HepG2 (cell line): ENCODE measurements at regions not wholly inside any gene's neighbourhood (a gene's known extent, or its start where the extent isn't known, plus 50 kb on each side); places are given as distances from the start of the nearest gene placed in this dataset.

Experiments
- ATAC-seq: fragments of 200-7000 bp; cut with Tn5 transposase; 3 replicates; pipeline ENCODE4 v1.9.1; 2020; ENCODE audit warnings: mild to moderate bottlenecking, moderate library complexity
- BruUV-seq: library from RNA; stranded (reverse); fragments of 400-500 nt; replicated peaks from 2 replicates; lab custom pipeline; 2021; lab: Mats Ljungman, UMichigan
- CTCF ChIA-PET: fragments of 300-600 bp; formaldehyde crosslinking; extraction: SDS; loops from one replicate; lab custom pipeline; 2021; ENCODE audit warnings: low total read pairs, inconsistent platforms, low intra/inter-chr PET ratio; lab: Yijun Ruan, JAX
- POLR2A ChIA-PET: fragments of 350-600 bp; sonication (Branson Sonifier 250); formaldehyde crosslinking; loops from one replicate; lab custom pipeline; 2020; ENCODE audit warnings: antibody characterized with exemption, inconsistent platforms; lab: Yijun Ruan, JAX
- DNase-seq: peaks from one replicate; pipeline ENCODE4 v3.0.0-alpha.2; 2015; ENCODE audit warnings: low spot score
- FAIRE-seq: peaks from 3 replicates; lab custom pipeline; 2011; peaks lifted over from hg19 to GRCh38; lab: Jason Lieb, UNC
- H2AFZ ChIP-seq: one replicate; pipeline ENCODE4 v1.6.1; 2011; ENCODE audit warnings: low read length, inconsistent platforms
- H3K27ac ChIP-seq: fragments of 300-600 bp; 3 replicates; pipeline ENCODE4 v1.8.0; 2011; ENCODE audit warnings: mixed run types, mild to moderate bottlenecking, mixed read lengths, low read length, inconsistent platforms; ENCODE audit not compliant: insufficient read depth; ENCODE audit errors: extremely low read length
- H3K27me3 ChIP-seq, 2 experiments: fragments of 200-600 bp in 1 of 2; 2 replicates in 1 of 2; 3 replicates in 1 of 2; pipeline versions ENCODE4 v1.6.0 to v1.8.0; 2011; ENCODE audit warnings: low read length in 2 of 2, mild to moderate bottlenecking in 2 of 2, moderate library complexity in 2 of 2, inconsistent platforms in 1 of 2; ENCODE audit not compliant: insufficient read depth in 2 of 2, control insufficient read depth in 1 of 2
- H3K36me3 ChIP-seq, 2 experiments: fragments of 200-600 bp in 1 of 2; replicated peaks in 1 of 2; 2 replicates in 1 of 2; 3 replicates in 1 of 2; pipeline versions ENCODE4 v1.5.1 to v1.8.0; 2011; ENCODE audit warnings: low read length in 2 of 2, inconsistent platforms in 1 of 2; ENCODE audit not compliant: insufficient read depth in 2 of 2, control insufficient read depth in 1 of 2
- H3K4me1 ChIP-seq: 2 replicates; pipeline ENCODE4 v1.5.1; 2012; ENCODE audit warnings: low read length, inconsistent platforms; ENCODE audit not compliant: insufficient read depth
- H3K4me2 ChIP-seq: 2 replicates; pipeline ENCODE4 v1.6.0; 2011; ENCODE audit warnings: low read depth, low read length, inconsistent platforms
- H3K4me3 ChIP-seq, 3 experiments: fragments of 200-600 bp in 1 of 3; sonication (generic), shearing (Covaris generic) in 1 of 3; replicated peaks in 1 of 3; 2 replicates each; pipeline ENCODE4 v1.5.1; 2011 to 2016; ENCODE audit warnings: low read length in 3 of 3, inconsistent platforms in 2 of 3, low read depth in 2 of 3, mild to moderate bottlenecking in 2 of 3, control low read depth in 1 of 3, mixed read lengths in 1 of 3; ENCODE audit not compliant: insufficient read depth in 1 of 3
- H3K79me2 ChIP-seq: one replicate; pipeline ENCODE4 v1.6.1; 2011; ENCODE audit warnings: low read length, inconsistent platforms; ENCODE audit not compliant: insufficient read depth
- H3K9ac ChIP-seq: 2 replicates; pipeline ENCODE4 v1.6.0; 2011; ENCODE audit warnings: mild to moderate bottlenecking, low read depth, low read length, inconsistent platforms; ENCODE audit not compliant: insufficient read depth
- H3K9me3 ChIP-seq: 2 replicates; pipeline ENCODE4 v1.5.1; 2012; ENCODE audit warnings: mild to moderate bottlenecking, low read length
- H4K20me1 ChIP-seq: 2 replicates; pipeline ENCODE4 v1.6.0; 2011; ENCODE audit warnings: inconsistent platforms, mild to moderate bottlenecking, low read length, moderate library complexity; ENCODE audit not compliant: insufficient read depth
- CBFB ChIP-seq: sonication (generic); formaldehyde crosslinking; IDR thresholded peaks from 2 replicates; pipeline ENCODE4 v1.4.0; 2020; ENCODE audit warnings: missing genetic modification reagents
- EEA1 ChIP-seq: sonication (generic); formaldehyde crosslinking; IDR thresholded peaks from 2 replicates; pipeline ENCODE4 v1.5.1; 2020; ENCODE audit warnings: mild to moderate bottlenecking, missing genetic modification reagents, borderline replicate concordance
- PHF8 ChIP-seq: sonication (generic); formaldehyde crosslinking; IDR thresholded peaks from 2 replicates; pipeline ENCODE4 v1.5.0; 2020; ENCODE audit warnings: missing genetic modification reagents
- ZNF264 ChIP-seq: sonication (generic); formaldehyde crosslinking; IDR thresholded peaks from 2 replicates; pipeline ENCODE4 v1.4.0; 2020; ENCODE audit warnings: missing genetic modification reagents
- WGBS: methylation state at CpG from one replicate; pipeline ENCODE4 v1.1.6; 2017; ENCODE audit warnings: low lambda C conversion rate; 5-methylcytosine and 5-hydroxymethylcytosine counted together
- in situ Hi-C: cut with HindIII; loops from 2 replicates; pipeline ENCODE4 v1.10.0; 2017; ENCODE audit warnings: low pct_unique_long_range_greater_than_20kb; ENCODE audit not compliant: extremely low pct_ligation_motif_present
- intact Hi-C: fragments of 100-400 bp; cut with micrococcal nuclease; formaldehyde crosslinking; loops from one replicate; pipeline ENCODE4 v1.10.0; 2022; ENCODE audit not compliant: unreplicated experiment
- TF ChIP-seq, protein P1 (sequence below): fragments of 450-650 bp; IDR thresholded peaks from 2 replicates; pipeline ENCODE4 v1.6.1; 2017; ENCODE audit warnings: mild to moderate bottlenecking
- TF ChIP-seq, protein P2 (sequence below): sonication (generic); formaldehyde crosslinking; IDR thresholded peaks from 2 replicates; pipeline ENCODE4 v1.4.0; 2020; ENCODE audit warnings: missing genetic modification reagents

DNA sequence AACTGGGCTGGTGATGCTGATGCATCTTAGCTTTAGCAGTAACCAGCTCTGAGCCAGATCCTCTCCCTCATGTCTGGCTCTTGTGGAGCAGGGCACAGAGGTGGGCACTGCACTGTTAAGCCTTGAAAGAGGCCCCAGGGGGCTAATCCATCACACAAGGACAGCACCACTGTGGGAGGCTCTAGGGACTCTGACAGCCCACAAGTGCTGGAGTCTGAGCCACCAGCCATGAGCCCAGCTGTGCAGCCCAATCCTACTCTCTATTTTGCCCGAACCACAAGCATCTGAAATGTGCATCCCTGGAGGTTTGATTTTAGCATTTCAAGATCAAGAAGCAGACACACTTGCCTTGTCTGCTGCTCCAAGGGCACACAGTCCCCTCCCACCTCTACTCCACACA, 407.1 kb upstream of the TRPC7 start:
- H3K27me3 ChIP-seq: peaks cover 0 to 1% of the 10 kb centered on the region in 2 experiments; a peak in 2 of 5 replicates
- ATAC-seq: no peak
- BruUV-seq: no TSS peak
- FAIRE-seq: no peak
- TF ChIP-seq, protein P1, sequence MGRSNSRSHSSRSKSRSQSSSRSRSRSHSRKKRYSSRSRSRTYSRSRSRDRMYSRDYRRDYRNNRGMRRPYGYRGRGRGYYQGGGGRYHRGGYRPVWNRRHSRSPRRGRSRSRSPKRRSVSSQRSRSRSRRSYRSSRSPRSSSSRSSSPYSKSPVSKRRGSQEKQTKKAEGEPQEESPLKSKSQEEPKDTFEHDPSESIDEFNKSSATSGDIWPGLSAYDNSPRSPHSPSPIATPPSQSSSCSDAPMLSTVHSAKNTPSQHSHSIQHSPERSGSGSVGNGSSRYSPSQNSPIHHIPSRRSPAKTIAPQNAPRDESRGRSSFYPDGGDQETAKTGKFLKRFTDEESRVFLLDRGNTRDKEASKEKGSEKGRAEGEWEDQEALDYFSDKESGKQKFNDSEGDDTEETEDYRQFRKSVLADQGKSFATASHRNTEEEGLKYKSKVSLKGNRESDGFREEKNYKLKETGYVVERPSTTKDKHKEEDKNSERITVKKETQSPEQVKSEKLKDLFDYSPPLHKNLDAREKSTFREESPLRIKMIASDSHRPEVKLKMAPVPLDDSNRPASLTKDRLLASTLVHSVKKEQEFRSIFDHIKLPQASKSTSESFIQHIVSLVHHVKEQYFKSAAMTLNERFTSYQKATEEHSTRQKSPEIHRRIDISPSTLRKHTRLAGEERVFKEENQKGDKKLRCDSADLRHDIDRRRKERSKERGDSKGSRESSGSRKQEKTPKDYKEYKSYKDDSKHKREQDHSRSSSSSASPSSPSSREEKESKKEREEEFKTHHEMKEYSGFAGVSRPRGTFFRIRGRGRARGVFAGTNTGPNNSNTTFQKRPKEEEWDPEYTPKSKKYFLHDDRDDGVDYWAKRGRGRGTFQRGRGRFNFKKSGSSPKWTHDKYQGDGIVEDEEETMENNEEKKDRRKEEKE: no peak
- TF ChIP-seq EEA1 (CRISPR knock-in tag) (no peak), ZNF264 (CRISPR knock-in tag) (no peak), CBFB (CRISPR knock-in tag) (no peak), PHF8 (CRISPR knock-in tag) (no peak)
- TF ChIP-seq, protein P2, sequence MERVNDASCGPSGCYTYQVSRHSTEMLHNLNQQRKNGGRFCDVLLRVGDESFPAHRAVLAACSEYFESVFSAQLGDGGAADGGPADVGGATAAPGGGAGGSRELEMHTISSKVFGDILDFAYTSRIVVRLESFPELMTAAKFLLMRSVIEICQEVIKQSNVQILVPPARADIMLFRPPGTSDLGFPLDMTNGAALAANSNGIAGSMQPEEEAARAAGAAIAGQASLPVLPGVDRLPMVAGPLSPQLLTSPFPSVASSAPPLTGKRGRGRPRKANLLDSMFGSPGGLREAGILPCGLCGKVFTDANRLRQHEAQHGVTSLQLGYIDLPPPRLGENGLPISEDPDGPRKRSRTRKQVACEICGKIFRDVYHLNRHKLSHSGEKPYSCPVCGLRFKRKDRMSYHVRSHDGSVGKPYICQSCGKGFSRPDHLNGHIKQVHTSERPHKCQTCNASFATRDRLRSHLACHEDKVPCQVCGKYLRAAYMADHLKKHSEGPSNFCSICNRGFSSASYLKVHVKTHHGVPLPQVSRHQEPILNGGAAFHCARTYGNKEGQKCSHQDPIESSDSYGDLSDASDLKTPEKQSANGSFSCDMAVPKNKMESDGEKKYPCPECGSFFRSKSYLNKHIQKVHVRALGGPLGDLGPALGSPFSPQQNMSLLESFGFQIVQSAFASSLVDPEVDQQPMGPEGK (CRISPR knock-in tag): no peak
- TF ChIP-seq, all 625 proteins: peak for 0
- intact Hi-C loops: loop anchor here (5.0 kb wide), 1 partner anchor 395 kb away; no protein-coding TSS in a partner anchor
- Histone ChIP-seq H4K20me1 (no peaks in the 10 kb centered on the region), H2AFZ (no peak overlapping the region), H3K4me2 (no peak overlapping the region), H3K36me3 (no peaks in the 10 kb centered on the region), H3K27ac (no peak overlapping the region), H3K4me3 (no peak overlapping the region), H3K4me1 (no peaks in the 10 kb centered on the region), H3K79me2 (no peaks in the 10 kb centered on the region), H3K9ac (no peak overlapping the region), H3K9me3 (no peaks in the 10 kb centered on the region)
- in situ Hi-C loops: loop anchor here (5.0 to 25.0 kb wide), 2 partner anchors 410 to 525 kb away; partner anchors contain the start of gene TRPC7
- ChIA-PET CTCF (no interaction called here), POLR2A (no interaction called here)
- DNase-seq: no peak
- 0% methylated on average over 1 of the region's 1 CpG for WGBS
